GM19468 (cell line): ENCODE measurements at regions not wholly inside any gene's neighbourhood (a gene's known extent, or its start where the extent isn't known, plus 50 kb on each side); places are given as distances from the start of the nearest gene placed in this dataset.
A peak's percentile ranks its signal among the peaks of the same experiment; 100 is the strongest.
"Not testable (repeated sequence)": the region's sequence is repeated elsewhere in the genome, so short reads cannot be mapped to it uniquely, and the experiment has no call there.

Experiments used
- ATAC-seq: cut with Tn5 transposase; IDR thresholded peaks from one replicate; pipeline ENCODE4 v1.9.1; 2021; ENCODE audit warnings: mild to moderate bottlenecking, moderate library complexity, moderate number of reproducible peaks; ENCODE audit not compliant: unreplicated experiment; ENCODE audit errors: extremely low read depth

GRCh38 chr1:185555743-185556142 lies 178.4 kb upstream of the HMCN1 start:
- no peak for ATAC-seq

- no peak for ATAC-seq
These were observed 183.2 kb upstream of the HMCN1 start for GRCh38 chr1:185551008-185551407.

GRCh38 chr1:185549906-185550305 lies 184.3 kb upstream of the HMCN1 start:
- no peak for ATAC-seq

- no peak for ATAC-seq
These were observed 188.2 kb upstream of the HMCN1 start for GRCh38 chr1:185546029-185546428.

- ATAC-seq, result no peak
These were observed 192.3 kb upstream of the HMCN1 start for GRCh38 chr1:185541871-185542301.

GRCh38 chr1:185540295-185540694 lies 193.9 kb upstream of the HMCN1 start:
- ATAC-seq, result no peak

- ATAC-seq, result no peak
These were observed 194.8 kb upstream of the HMCN1 start for GRCh38 chr1:185539277-185539943.

GRCh38 chr1:185538309-185538898 lies 195.8 kb upstream of the HMCN1 start:
- not testable (repeated sequence) for ATAC-seq

- ATAC-seq, result no peak
These were observed 196.6 kb upstream of the HMCN1 start for GRCh38 chr1:185537596-185537995.

GRCh38 chr1:185536165-185536920 lies 197.8 kb upstream of the HMCN1 start:
- no peak for ATAC-seq

- ATAC-seq, result no peak
These were observed 198.6 kb upstream of the HMCN1 start for GRCh38 chr1:185535621-185536020.

GRCh38 chr1:185534801-185535200 lies 199.4 kb upstream of the HMCN1 start:
- ATAC-seq, result no peak

GRCh38 chr1:185533596-185533995 lies 200.6 kb upstream of the HMCN1 start:
- ATAC-seq, result no peak

GRCh38 chr1:185532856-185533255 lies 201.3 kb upstream of the HMCN1 start:
- ATAC-seq, result no peak

GRCh38 chr1:185531838-185532237 lies 202.4 kb upstream of the HMCN1 start:
- no peak for ATAC-seq

- ATAC-seq, result no peak
These were observed 204.0 kb upstream of the HMCN1 start for GRCh38 chr1:185530215-185530614.

- no peak for ATAC-seq
These were observed 204.5 kb upstream of the HMCN1 start for GRCh38 chr1:185529673-185530072.

- ATAC-seq, result no peak
These were observed 206.0 kb upstream of the HMCN1 start for GRCh38 chr1:185528084-185528676.

GRCh38 chr1:185526344-185527307 lies 207.6 kb upstream of the HMCN1 start:
- peak; percentile 99 for ATAC-seq
